ENCODE measurements at regions not wholly inside any gene's neighbourhood (a gene's known extent, or its start where the extent isn't known, plus 50 kb on each side); places are given as distances from the start of the nearest gene placed in this dataset.
"Not testable (repeated sequence)": the region's sequence is repeated elsewhere in the genome, so short reads cannot be mapped to it uniquely, and the experiment has no call there.

GRCh38 chr6:90372450-90372849 is 75.8 kb upstream of the BACH2 start:
- DNase-seq (ENCODE audit: low read depth, low spot score) = no peak

GRCh38 chr6:90370493-90370959 is 73.9 kb upstream of the BACH2 start:
- no peak for DNase-seq (ENCODE audit: low read depth, low spot score)

GRCh38 chr6:90369651-90370050 is 73.0 kb upstream of the BACH2 start:
- DNase-seq (ENCODE audit: low read depth, low spot score) = no peak

GRCh38 chr6:90369024-90369519 is 72.4 kb upstream of the BACH2 start:
- peak; percentile 98 for DNase-seq (ENCODE audit: low read depth, low spot score)

- no peak for DNase-seq (ENCODE audit: low read depth, low spot score)
Measured at GRCh38 chr6:90368601-90369000, 72.0 kb upstream of the BACH2 start.

- no peak for DNase-seq (ENCODE audit: low read depth, low spot score)
Measured at GRCh38 chr6:90368001-90368400, 71.4 kb upstream of the BACH2 start.

- no peak for DNase-seq (ENCODE audit: low read depth, low spot score)
Measured at GRCh38 chr6:90365565-90366219, 69.0 kb upstream of the BACH2 start.

GRCh38 chr6:90365002-90365401 is 68.4 kb upstream of the BACH2 start:
- no peak for DNase-seq (ENCODE audit: low read depth, low spot score)

- DNase-seq (ENCODE audit: low read depth, low spot score) = no peak
Measured at GRCh38 chr6:90364286-90364685, 67.6 kb upstream of the BACH2 start.

- DNase-seq (ENCODE audit: low read depth, low spot score) = no peak
Measured at GRCh38 chr6:90362318-90362717, 65.7 kb upstream of the BACH2 start.

GRCh38 chr6:90361174-90361573 is 64.5 kb upstream of the BACH2 start:
- DNase-seq (ENCODE audit: low read depth, low spot score) = no peak

GRCh38 chr6:90358036-90358770 is 61.6 kb upstream of the BACH2 start:
- not testable (repeated sequence) for DNase-seq (ENCODE audit: low read depth, low spot score)

- DNase-seq (ENCODE audit: low read depth, low spot score) = no peak
Measured at GRCh38 chr6:90356012-90356421, 59.4 kb upstream of the BACH2 start.

GRCh38 chr6:90354961-90355360 is 58.3 kb upstream of the BACH2 start:
- DNase-seq (ENCODE audit: low read depth, low spot score) = no peak

- no peak for DNase-seq (ENCODE audit: low read depth, low spot score)
Measured at GRCh38 chr6:90351696-90352095, 55.1 kb upstream of the BACH2 start.

- no peak for DNase-seq (ENCODE audit: low read depth, low spot score)
Measured at GRCh38 chr6:90350689-90351554, 54.3 kb upstream of the BACH2 start.

GRCh38 chr6:90347411-90347851 is 50.8 kb upstream of the BACH2 start:
- no peak for DNase-seq (ENCODE audit: low read depth, low spot score)

- no peak for DNase-seq (ENCODE audit: low read depth, low spot score)
Measured at GRCh38 chr6:90346729-90347128, 50.1 kb upstream of the BACH2 start.

All from pulmonary artery endothelial cell (primary cell).